Naive thymus-derived CD8-positive, alpha-beta T cell (primary cell): ENCODE measurements at regions not wholly inside any gene's neighbourhood (a gene's known extent, or its start where the extent isn't known, plus 50 kb on each side); places are given as distances from the start of the nearest gene placed in this dataset.

Experiments used
- ATAC-seq, 2 donors: fragments of 150-1000 bp; cut with Tn5 transposase in 1 of 2; sonication (Bioruptor Pico), chemical (Tn5 transposase) in 1 of 2; 1 replicate in 1 of 2; 2 replicates in 1 of 2; pipeline ENCODE4 v1.10.0; 2021; ENCODE audit warnings: mild to moderate bottlenecking in 2 of 2, moderate library complexity in 2 of 2
- POLR2A ChIA-PET: fragments of 350-600 bp; sonication (Branson Sonifier 250); formaldehyde crosslinking; loops from one replicate; lab custom pipeline; 2021; ENCODE audit warnings: antibody characterized with exemption; lab: Charles Lee
- DNase-seq, 10 donors: peaks; one replicate each; pipeline versions ENCODE4 v3.0.0 to v3.0.0-alpha.2; 2020 to 2022
- H3K27ac Mint-ChIP-seq, 10 donors: one replicate each; pipeline ENCODE4 v1.8.0; 2020 to 2022; ENCODE audit warnings: mild to moderate bottlenecking in 10 of 10, mixed read lengths in 10 of 10, moderate library complexity in 4 of 10, inconsistent platforms in 1 of 10
- H3K27me3 Mint-ChIP-seq, 5 donors: one replicate each; pipeline ENCODE4 v1.8.0; 2021 to 2022; ENCODE audit warnings: mixed read lengths in 5 of 5
- H3K36me3 Mint-ChIP-seq, 3 donors: one replicate each; pipeline ENCODE4 v1.8.0; 2020 to 2022; ENCODE audit warnings: mixed read lengths in 3 of 3, mild to moderate bottlenecking in 2 of 3, inconsistent platforms in 1 of 3
- H3K4me1 Mint-ChIP-seq, 4 donors: one replicate each; pipeline ENCODE4 v1.8.0; 2021 to 2022; ENCODE audit warnings: mixed read lengths in 4 of 4
- H3K4me3 Mint-ChIP-seq, 10 donors: one replicate each; pipeline ENCODE4 v1.8.0; 2020 to 2022; ENCODE audit warnings: mild to moderate bottlenecking in 10 of 10, mixed read lengths in 10 of 10, moderate library complexity in 6 of 10, inconsistent platforms in 1 of 10
- H3K9me3 Mint-ChIP-seq, 9 donors: one replicate each; pipeline ENCODE4 v1.8.0; 2020 to 2022; ENCODE audit warnings: mixed read lengths in 9 of 9, mild to moderate bottlenecking in 3 of 9, inconsistent platforms in 1 of 9, moderate library complexity in 1 of 9

DNA sequence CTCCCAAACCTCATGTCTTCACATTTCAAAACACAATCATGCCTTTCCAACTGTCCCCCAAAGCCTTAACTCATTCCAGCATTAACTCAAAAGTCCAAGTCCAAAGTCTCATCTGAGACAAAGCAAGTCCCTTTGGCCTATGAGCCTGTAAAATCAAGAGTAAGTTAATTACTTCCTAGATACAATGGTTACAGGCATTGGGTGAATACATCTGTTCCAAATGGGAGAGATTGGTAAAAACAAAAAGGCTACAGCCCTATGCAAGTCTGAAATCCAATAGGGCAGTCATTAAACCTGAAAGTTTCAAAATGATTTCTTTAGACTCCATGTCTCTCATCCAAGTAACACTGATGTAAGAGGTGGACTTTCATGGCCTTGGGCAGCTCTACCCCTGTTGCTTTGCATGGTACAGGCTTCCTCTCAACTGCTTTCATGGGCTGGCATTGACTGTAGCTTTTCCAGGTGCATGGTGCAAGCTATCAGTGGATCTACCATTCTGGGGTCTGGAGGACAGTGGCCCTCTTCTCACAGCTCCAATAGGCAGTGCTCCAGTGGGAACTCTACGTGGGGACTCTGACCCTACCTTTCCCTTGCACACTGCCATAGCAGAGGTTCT, 55.0 kb upstream of the PLSCR4 start:
- no peak overlapping the region for H3K4me3 Mint-ChIP-seq
- H3K9me3 Mint-ChIP-seq: peaks cover 2 to 20% (median 9%) of the 10 kb centered on the region in 9 donors
- H3K27me3 Mint-ChIP-seq: peaks cover 1 to 9% (median 3%) of the 10 kb centered on the region in 5 donors
- H3K4me1 Mint-ChIP-seq: no peaks in the 10 kb centered on the region
- H3K36me3 Mint-ChIP-seq: peaks cover 0 to 6% (median 2%) of the 10 kb centered on the region in 3 donors
- ATAC-seq (no peak), DNase-seq (no peak)
- POLR2A ChIA-PET: no interaction called here
- no peak overlapping the region for H3K27ac Mint-ChIP-seq

DNA sequence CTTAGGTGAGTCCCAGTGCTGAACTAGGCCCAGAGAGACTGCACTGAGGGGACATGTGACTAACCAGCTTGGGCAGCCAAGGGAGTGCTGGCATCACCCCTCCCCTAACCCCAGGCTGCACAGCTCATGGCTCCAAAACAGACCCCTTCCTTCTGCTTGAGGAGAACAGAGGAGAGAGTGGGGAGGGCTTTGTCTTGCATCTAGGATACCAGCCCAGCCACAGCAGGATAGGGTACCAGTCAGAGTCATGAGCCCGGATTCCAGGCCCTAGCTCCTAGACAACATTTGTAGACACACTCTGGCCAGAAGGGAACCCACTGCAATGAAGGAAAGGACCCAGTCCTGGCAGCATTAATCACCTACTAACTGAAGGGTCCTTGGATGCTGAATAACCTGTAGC, 49.9 kb upstream of the PLSCR4 start:
- no peak for ATAC-seq

More for the DNA sequence above, 49.9 kb upstream of the PLSCR4 start:
- Mint-ChIP-seq H3K4me3 (no peak overlapping the region), H3K9me3 (peaks cover 0 to 20% (median 9%) of the 10 kb centered on the region in 9 donors), H3K27me3 (peaks cover 1 to 26% (median 14%) of the 10 kb centered on the region in 5 donors), H3K27ac (no peak overlapping the region), H3K4me1 (no peaks in the 10 kb centered on the region), H3K36me3 (peaks cover 0 to 6% (median 0%) of the 10 kb centered on the region in 3 donors)
- DNase-seq: no peak
- POLR2A ChIA-PET: no interaction called here
